GM23248 (cell line): ENCODE measurements at regions not wholly inside any gene's neighbourhood (a gene's known extent, or its start where the extent isn't known, plus 50 kb on each side); places are given as distances from the start of the nearest gene placed in this dataset.

Experiments
- EZH2 ChIP-seq: fragments of 200-600 bp; sonication (generic); IDR thresholded peaks from 2 replicates; pipeline ENCODE4 v1.6.1; 2018; ENCODE audit warnings: antibody characterized with exemption, mild to moderate bottlenecking; ENCODE audit not compliant: insufficient read depth, poor library complexity, severe bottlenecking
- EZH2phosphoT487 ChIP-seq: fragments of 200-600 bp; sonication (generic); IDR thresholded peaks from 2 replicates; pipeline ENCODE4 v1.6.1; 2018; ENCODE audit warnings: antibody characterized with exemption, moderate library complexity, mild to moderate bottlenecking, low read depth; ENCODE audit not compliant: insufficient read depth

DNA sequence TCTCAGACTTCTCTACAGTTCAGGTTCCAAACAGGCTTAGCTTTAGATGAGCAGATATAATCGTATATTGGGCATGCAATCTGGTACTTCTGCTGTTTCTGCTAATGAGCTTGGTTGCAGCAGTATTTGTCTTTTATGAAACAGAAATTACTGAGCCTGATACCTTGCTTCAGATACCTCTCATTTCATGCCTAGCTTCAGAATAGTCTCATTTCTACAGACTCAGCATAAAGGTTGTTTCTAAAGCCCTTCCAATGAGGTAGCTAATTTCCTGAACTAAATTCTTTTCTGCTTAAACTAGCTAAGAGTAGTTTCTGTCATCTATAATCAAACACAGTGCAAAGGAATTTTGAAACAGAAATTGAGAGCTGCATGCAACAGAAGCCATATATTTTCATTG, 275.0 kb upstream of the KITLG start:
- TF ChIP-seq EZH2 = no peak
- no peak for TF ChIP-seq EZH2phosphoT487
